ENCODE measurements at regions not wholly inside any gene's neighbourhood (a gene's known extent, or its start where the extent isn't known, plus 50 kb on each side); places are given as distances from the start of the nearest gene placed in this dataset.
A peak's percentile ranks its signal among the peaks of the same experiment; 100 is the strongest.

- Mint-ChIP-seq H3K27ac (peak overlapping the region in 2 of 3 experiments; percentile 32 to 59), H3K4me1 (peaks cover 8% of the 10 kb centered on the region), H3K27me3 (ENCODE audit: low read depth) (peaks cover 32% of the 10 kb centered on the region), H3K9me3 (no peaks in the 10 kb centered on the region), H3K4me3 (no peak overlapping the region), H3K36me3 (ENCODE audit: low read depth) (no peaks in the 10 kb centered on the region)
- no peak for TF ChIP-seq CTCF (IDR thresholded peaks at IDR 0.05; ENCODE audit: unreplicated experiment in 3 of 3)
Measured at GRCh38 chr18:10320791-10321190, 133.6 kb upstream of the APCDD1 start.

GRCh38 chr18:10321576-10321975 lies 132.9 kb upstream of the APCDD1 start:
- Mint-ChIP-seq H3K4me3 (no peak overlapping the region), H3K36me3 (ENCODE audit: low read depth) (no peaks in the 10 kb centered on the region), H3K27me3 (ENCODE audit: low read depth) (peaks cover 32% of the 10 kb centered on the region), H3K4me1 (peaks cover 8% of the 10 kb centered on the region), H3K9me3 (no peaks in the 10 kb centered on the region), H3K27ac (no peak overlapping the region)
- no peak for TF ChIP-seq CTCF (IDR thresholded peaks at IDR 0.05; ENCODE audit: unreplicated experiment in 3 of 3)

- Mint-ChIP-seq H3K36me3 (ENCODE audit: low read depth) (no peaks in the 10 kb centered on the region), H3K9me3 (no peaks in the 10 kb centered on the region), H3K27ac (no peak overlapping the region), H3K4me1 (peaks cover 8% of the 10 kb centered on the region), H3K4me3 (no peak overlapping the region), H3K27me3 (ENCODE audit: low read depth) (peaks cover 32% of the 10 kb centered on the region)
- no peak for TF ChIP-seq CTCF (IDR thresholded peaks at IDR 0.05; ENCODE audit: unreplicated experiment in 3 of 3)
Measured at GRCh38 chr18:10322004-10322403, 132.4 kb upstream of the APCDD1 start.

GRCh38 chr18:10322435-10322834 lies 132.0 kb upstream of the APCDD1 start:
- peaks cover 32% of the 10 kb centered on the region for H3K27me3 Mint-ChIP-seq (ENCODE audit: low read depth)
- TF ChIP-seq CTCF (IDR thresholded peaks at IDR 0.05; ENCODE audit: unreplicated experiment in 3 of 3) = no peak
- peaks cover 8% of the 10 kb centered on the region for H3K4me1 Mint-ChIP-seq
- no peak overlapping the region for H3K27ac Mint-ChIP-seq
- H3K36me3 Mint-ChIP-seq (ENCODE audit: low read depth) = no peaks in the 10 kb centered on the region
- no peak overlapping the region for H3K4me3 Mint-ChIP-seq
- no peaks in the 10 kb centered on the region for H3K9me3 Mint-ChIP-seq

- Mint-ChIP-seq H3K9me3 (no peaks in the 10 kb centered on the region), H3K4me1 (no peaks in the 10 kb centered on the region), H3K4me3 (no peak overlapping the region), H3K36me3 (ENCODE audit: low read depth) (no peaks in the 10 kb centered on the region), H3K27me3 (ENCODE audit: low read depth) (peaks cover 4% of the 10 kb centered on the region), H3K27ac (no peak overlapping the region)
- no peak for TF ChIP-seq CTCF (IDR thresholded peaks at IDR 0.05; ENCODE audit: unreplicated experiment in 3 of 3)
Measured at GRCh38 chr18:10329101-10329500, 125.3 kb upstream of the APCDD1 start.

- no peak for TF ChIP-seq CTCF (IDR thresholded peaks at IDR 0.05; ENCODE audit: unreplicated experiment in 3 of 3)
- Mint-ChIP-seq H3K9me3 (no peaks in the 10 kb centered on the region), H3K4me3 (no peak overlapping the region), H3K36me3 (ENCODE audit: low read depth) (no peaks in the 10 kb centered on the region), H3K27ac (no peak overlapping the region), H3K4me1 (no peaks in the 10 kb centered on the region), H3K27me3 (ENCODE audit: low read depth) (peaks cover 4% of the 10 kb centered on the region)
Measured at GRCh38 chr18:10330428-10330827, 124.0 kb upstream of the APCDD1 start.

Data from nephron (organoid).